ENCODE measurements at regions not wholly inside any gene's neighbourhood (a gene's known extent, or its start where the extent isn't known, plus 50 kb on each side); places are given as distances from the start of the nearest gene placed in this dataset.
A peak's percentile ranks its signal among the peaks of the same experiment; 100 is the strongest.
"Not testable (repeated sequence)": the region's sequence is repeated elsewhere in the genome, so short reads cannot be mapped to it uniquely, and the experiment has no call there.

DNA sequence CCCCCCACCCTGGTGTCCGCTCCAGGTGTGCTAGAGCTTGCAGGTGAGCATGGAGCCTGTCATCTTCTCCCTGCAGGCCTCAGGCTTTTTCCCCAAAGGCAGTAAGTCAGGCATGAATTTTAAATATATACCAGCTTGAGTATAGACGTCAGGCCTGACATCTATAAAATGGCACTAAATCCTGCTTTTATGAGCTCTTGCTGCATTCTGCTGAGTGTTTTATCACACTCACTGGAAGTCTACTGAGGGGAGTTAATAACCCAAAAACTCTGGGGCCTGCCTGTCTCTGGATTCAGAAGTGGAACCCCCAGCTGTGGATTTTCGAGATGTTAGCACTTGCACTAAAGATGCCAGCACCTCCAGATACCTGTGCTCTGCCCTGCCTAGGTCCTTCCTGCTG lies 133.4 kb upstream of the TOP1 start:
- H3K4me3 ChIP-seq (ENCODE audit: low read depth, low read length) = no peak overlapping the region
- in situ Hi-C loops (cut with HindIII; ENCODE audit: low sequenced_read_pairs) = no loop called here
- DNase-seq (ENCODE audit: low read depth) = no peak
- TF ChIP-seq, protein P1, sequence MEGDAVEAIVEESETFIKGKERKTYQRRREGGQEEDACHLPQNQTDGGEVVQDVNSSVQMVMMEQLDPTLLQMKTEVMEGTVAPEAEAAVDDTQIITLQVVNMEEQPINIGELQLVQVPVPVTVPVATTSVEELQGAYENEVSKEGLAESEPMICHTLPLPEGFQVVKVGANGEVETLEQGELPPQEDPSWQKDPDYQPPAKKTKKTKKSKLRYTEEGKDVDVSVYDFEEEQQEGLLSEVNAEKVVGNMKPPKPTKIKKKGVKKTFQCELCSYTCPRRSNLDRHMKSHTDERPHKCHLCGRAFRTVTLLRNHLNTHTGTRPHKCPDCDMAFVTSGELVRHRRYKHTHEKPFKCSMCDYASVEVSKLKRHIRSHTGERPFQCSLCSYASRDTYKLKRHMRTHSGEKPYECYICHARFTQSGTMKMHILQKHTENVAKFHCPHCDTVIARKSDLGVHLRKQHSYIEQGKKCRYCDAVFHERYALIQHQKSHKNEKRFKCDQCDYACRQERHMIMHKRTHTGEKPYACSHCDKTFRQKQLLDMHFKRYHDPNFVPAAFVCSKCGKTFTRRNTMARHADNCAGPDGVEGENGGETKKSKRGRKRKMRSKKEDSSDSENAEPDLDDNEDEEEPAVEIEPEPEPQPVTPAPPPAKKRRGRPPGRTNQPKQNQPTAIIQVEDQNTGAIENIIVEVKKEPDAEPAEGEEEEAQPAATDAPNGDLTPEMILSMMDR (IDR thresholded peaks at IDR 0.05; ENCODE audit: low read depth, low read length, missing control alignments) = no peak

GRCh38 chr20:40896814-40897700 lies 131.6 kb upstream of the TOP1 start:
- in situ Hi-C loops (cut with HindIII; ENCODE audit: low sequenced_read_pairs) = no loop called here
- no peak overlapping the region for H3K4me3 ChIP-seq (ENCODE audit: low read depth, low read length)
- TF ChIP-seq, protein P1 (IDR thresholded peaks at IDR 0.05; ENCODE audit: low read depth, low read length, missing control alignments) = no peak
- DNase-seq (ENCODE audit: low read depth) = peak; percentile 5

DNA sequence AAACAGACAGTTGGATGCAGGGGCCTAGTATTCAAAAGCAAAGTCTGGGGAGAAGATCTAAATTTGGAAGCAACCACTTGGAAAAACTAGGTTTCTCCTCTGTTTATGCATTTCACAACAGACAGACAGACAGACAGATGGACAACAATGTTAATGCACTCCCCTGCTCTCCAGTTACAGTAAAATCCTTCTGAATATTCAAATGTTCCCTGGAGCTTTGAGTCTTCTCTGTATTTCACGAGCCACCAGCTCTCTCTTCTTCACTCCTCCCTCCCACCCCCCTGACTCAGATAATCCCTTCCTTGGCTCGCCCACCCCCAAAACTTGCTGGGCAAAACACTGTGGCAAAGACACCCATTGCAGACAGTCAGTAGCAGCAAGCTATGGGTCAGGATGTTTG lies 129.3 kb upstream of the TOP1 start:
- in situ Hi-C loops (cut with HindIII; ENCODE audit: low sequenced_read_pairs) = no loop called here
- TF ChIP-seq, protein P1 (IDR thresholded peaks at IDR 0.05; ENCODE audit: low read depth, low read length, missing control alignments) = no peak
- no peak overlapping the region for H3K4me3 ChIP-seq (ENCODE audit: low read depth, low read length)

GRCh38 chr20:40900666-40901215 lies 127.9 kb upstream of the TOP1 start:
- in situ Hi-C loops (cut with HindIII; ENCODE audit: low sequenced_read_pairs) = no loop called here

More for the DNA sequence above, 129.3 kb upstream of the TOP1 start:
- DNase-seq (ENCODE audit: low read depth) = no peak

DNA sequence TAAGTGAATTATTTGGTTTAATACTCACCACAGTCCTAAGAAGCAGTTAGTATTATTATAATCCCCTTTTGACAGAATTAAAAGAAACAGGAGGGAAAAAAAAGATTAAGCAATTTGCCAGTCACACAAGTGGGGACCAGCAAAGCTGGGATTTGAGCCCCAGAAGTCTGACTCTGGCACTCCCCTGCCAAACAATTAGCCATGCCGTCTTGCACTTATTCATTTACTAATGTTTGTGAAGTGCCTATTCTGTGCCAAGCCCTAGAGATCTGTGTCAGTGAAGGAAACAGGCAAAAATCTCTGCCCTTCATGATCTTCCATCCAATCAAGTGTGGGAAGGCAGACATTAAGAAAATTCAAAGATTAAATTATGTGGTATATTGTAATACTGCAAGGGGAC lies 126.0 kb upstream of the TOP1 start:
- in situ Hi-C loops (cut with HindIII; ENCODE audit: low sequenced_read_pairs) = no loop called here
- no peak overlapping the region for H3K4me3 ChIP-seq (ENCODE audit: low read depth, low read length)
- no peak for DNase-seq (ENCODE audit: low read depth)
- TF ChIP-seq, protein P1 (IDR thresholded peaks at IDR 0.05; ENCODE audit: low read depth, low read length, missing control alignments) = no peak

More at GRCh38 chr20:40900666-40901215, 127.9 kb upstream of the TOP1 start:
- DNase-seq (ENCODE audit: low read depth) = no peak
- no peak overlapping the region for H3K4me3 ChIP-seq (ENCODE audit: low read depth, low read length)
- TF ChIP-seq, protein P1 (IDR thresholded peaks at IDR 0.05; ENCODE audit: low read depth, low read length, missing control alignments) = no peak

- H3K4me3 ChIP-seq (ENCODE audit: low read depth, low read length) = no peak overlapping the region
- TF ChIP-seq, protein P1 (IDR thresholded peaks at IDR 0.05; ENCODE audit: low read depth, low read length, missing control alignments) = no peak
- DNase-seq (ENCODE audit: low read depth) = no peak
- in situ Hi-C loops (cut with HindIII; ENCODE audit: low sequenced_read_pairs) = no loop called here
Measured at GRCh38 chr20:40908309-40908708, 120.3 kb upstream of the TOP1 start.

DNA sequence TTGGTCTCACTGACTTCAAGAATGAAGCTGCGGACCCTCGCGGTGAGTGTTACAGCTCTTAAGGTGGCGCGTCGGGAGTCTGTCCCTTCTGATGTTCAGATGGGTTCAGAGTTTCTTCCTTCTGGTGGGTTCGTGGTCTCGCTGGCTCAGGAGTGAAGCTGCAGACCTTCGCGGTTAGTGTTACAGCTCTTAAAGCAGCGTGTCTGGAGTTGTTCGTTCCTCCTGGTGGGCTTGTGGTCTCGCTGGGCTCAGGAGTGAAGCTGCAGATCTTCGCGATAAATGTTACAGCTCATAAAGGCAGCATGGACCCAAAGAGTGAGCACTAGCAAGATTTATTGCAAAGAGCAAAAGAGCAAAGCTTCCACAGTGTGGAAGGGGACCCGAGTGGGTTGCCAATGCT lies 119.1 kb upstream of the TOP1 start:
- in situ Hi-C loops (cut with HindIII; ENCODE audit: low sequenced_read_pairs); H3K4me3 ChIP-seq (ENCODE audit: low read depth, low read length); DNase-seq (ENCODE audit: low read depth): not testable (repeated sequence)

DNA sequence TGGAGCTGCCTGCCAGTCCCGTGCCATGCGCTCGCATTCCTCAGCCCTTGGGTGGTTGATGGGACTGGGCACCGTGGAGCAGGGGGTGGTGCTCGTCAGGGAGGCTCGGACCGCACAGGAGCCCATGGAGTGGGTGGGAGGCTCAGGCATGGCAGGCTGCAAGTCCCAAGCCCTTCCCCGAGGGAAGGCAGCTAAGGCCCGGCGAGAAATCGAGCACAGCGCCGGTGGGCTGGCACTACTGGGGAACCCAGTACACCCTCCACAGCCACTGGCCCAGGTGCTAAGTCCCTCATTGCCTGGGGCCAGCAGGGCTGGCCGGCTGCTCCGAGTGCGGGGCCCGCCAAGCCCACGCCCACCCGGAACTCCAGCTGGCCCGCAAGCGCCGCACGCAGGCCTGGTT lies 118.2 kb upstream of the TOP1 start:
- H3K4me3 ChIP-seq (ENCODE audit: low read depth, low read length); DNase-seq (ENCODE audit: low read depth); in situ Hi-C loops (cut with HindIII; ENCODE audit: low sequenced_read_pairs): not testable (repeated sequence)

- H3K4me3 ChIP-seq (ENCODE audit: low read depth, low read length); in situ Hi-C loops (cut with HindIII; ENCODE audit: low sequenced_read_pairs): not testable (repeated sequence)
Measured at GRCh38 chr20:40911152-40911551, 117.5 kb upstream of the TOP1 start.

More at GRCh38 chr20:40911152-40911551, 117.5 kb upstream of the TOP1 start:
- DNase-seq (ENCODE audit: low read depth) = not testable (repeated sequence)
